Mammary epithelial cell (primary cell): ENCODE measurements at regions not wholly inside any gene's neighbourhood (a gene's known extent, or its start where the extent isn't known, plus 50 kb on each side); places are given as distances from the start of the nearest gene placed in this dataset.

ENCODE experiments used
- EZH2 ChIP-seq: IDR thresholded peaks from 2 replicates; pipeline ENCODE4 v1.6.1; 2012; ENCODE audit warnings: low read length, inconsistent platforms, borderline replicate concordance
- TF ChIP-seq, protein P1 (sequence below), 2 donors: IDR thresholded peaks in 1 of 2; conservative IDR thresholded peaks in 1 of 2; 2 replicates each; pipeline ENCODE4 v1.5.1; 2011 to 2012; ENCODE audit warnings: inconsistent platforms in 2 of 2, low read length in 2 of 2, mild to moderate bottlenecking in 2 of 2, control low read depth in 1 of 2, low read depth in 1 of 2; ENCODE audit not compliant: insufficient read depth in 1 of 2; ENCODE audit errors: extremely low read depth in 1 of 2

- TF ChIP-seq, protein P1, sequence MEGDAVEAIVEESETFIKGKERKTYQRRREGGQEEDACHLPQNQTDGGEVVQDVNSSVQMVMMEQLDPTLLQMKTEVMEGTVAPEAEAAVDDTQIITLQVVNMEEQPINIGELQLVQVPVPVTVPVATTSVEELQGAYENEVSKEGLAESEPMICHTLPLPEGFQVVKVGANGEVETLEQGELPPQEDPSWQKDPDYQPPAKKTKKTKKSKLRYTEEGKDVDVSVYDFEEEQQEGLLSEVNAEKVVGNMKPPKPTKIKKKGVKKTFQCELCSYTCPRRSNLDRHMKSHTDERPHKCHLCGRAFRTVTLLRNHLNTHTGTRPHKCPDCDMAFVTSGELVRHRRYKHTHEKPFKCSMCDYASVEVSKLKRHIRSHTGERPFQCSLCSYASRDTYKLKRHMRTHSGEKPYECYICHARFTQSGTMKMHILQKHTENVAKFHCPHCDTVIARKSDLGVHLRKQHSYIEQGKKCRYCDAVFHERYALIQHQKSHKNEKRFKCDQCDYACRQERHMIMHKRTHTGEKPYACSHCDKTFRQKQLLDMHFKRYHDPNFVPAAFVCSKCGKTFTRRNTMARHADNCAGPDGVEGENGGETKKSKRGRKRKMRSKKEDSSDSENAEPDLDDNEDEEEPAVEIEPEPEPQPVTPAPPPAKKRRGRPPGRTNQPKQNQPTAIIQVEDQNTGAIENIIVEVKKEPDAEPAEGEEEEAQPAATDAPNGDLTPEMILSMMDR (conservative IDR thresholded peaks at IDR 0.05 in 1 of 2, IDR thresholded peaks at IDR 0.05 in 1 of 2; ENCODE audit: extremely low read depth in 1 of 2, insufficient read depth in 1 of 2, low read depth in 1 of 2, low read length in 2 of 2) = no peak
- TF ChIP-seq EZH2 = no peak
Measured at GRCh38 chr1:195005338-195005737, 1602.9 kb downstream of the KCNT2 start.
